AG20443 (cell line): ENCODE measurements at regions not wholly inside any gene's neighbourhood (a gene's known extent, or its start where the extent isn't known, plus 50 kb on each side); places are given as distances from the start of the nearest gene placed in this dataset.
"Not testable (repeated sequence)": the region's sequence is repeated elsewhere in the genome, so short reads cannot be mapped to it uniquely, and the experiment has no call there.

Experiments
- DNase-seq: peaks from one replicate; pipeline ENCODE4 v3.0.0; 2012; ENCODE audit warnings: low spot score, mixed read lengths

DNA sequence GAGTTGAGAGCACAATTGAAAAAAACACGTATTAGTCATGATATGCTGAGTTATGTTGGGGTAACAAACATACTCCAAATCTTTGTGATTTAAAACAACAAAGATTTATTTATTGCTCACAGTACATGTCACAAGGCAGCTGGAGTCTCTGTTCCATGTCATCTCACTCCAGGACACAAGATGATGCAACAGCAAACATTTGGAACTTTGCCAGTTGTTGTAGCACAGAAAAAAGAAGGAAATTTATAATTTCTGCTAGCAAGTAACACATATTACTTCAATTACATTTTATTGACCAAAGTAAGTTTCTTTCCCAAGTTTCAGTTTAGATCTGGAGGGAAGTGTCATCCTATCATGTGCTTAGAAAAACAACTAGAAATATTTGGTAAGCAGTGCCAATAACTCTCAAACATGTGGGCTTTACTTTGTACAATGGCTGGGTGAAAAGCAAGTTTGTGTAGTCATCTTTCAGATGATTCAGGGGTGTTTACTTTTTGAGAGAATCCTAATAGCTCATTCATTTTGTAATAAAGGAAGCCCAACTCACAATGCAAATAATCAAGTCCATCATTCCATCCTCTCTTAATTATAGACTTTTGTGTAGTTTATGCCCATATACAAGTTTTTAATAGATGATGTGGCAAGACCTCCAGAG, 452.3 kb downstream of the ZIC3 start:
- DNase-seq = no peak

DNA sequence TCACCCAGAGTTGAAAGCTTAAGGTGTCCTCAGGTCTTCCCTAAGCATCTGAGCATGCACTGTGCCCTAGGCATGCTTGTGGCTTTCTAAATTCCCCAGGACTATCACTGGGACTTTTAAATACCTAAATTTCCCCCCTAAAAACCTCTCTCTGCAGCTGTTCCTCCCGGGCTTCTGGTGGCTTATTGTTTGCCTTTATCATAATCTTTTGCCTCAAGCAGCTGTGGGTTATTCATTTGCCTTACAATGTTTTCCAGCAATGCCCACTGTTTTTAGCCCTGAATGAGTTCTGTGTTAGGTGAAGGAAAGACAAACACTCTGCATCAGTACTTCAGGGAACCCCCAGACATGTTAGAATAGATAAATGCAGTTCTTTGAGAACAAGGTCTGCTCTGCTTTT, 455.0 kb downstream of the ZIC3 start:
- no peak for DNase-seq

DNA sequence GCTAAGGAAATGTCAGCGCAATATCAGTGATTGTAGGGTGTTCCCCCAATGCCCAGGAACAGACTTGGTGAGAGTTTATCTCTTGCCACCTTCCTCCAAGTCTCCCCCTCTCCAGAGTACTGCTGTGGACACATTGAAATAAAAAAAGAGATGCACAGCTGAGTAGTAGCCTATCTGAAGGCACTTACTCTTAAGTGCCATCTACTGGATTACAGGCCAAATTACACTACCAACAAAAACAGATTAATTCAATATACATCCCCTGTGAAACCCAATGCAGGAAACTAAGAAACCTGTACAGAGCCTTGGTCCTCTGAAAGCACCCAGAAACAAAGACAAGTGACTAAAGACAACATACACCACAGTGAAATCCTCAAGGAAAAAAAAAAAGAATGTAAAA, 460.3 kb downstream of the ZIC3 start:
- peak; percentile 9 for DNase-seq

DNA sequence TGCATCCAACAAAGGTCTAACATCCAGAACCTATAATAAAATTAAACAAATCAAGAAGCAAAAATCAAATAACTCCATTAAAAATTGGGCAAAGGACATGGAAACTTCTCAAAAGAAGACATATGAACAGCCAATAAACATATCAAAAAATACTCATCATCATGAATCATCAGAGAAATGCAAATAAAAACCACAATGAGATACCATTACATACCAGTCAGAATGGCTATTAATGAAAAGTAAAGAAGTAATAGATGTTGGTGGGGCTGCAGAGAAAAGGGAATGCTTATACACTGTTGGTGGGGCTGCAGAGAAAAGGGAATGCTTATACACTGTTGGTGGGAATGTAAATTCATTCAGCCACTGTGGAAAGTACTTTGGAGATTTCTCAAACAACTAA, 465.8 kb downstream of the ZIC3 start:
- DNase-seq = no peak

DNA sequence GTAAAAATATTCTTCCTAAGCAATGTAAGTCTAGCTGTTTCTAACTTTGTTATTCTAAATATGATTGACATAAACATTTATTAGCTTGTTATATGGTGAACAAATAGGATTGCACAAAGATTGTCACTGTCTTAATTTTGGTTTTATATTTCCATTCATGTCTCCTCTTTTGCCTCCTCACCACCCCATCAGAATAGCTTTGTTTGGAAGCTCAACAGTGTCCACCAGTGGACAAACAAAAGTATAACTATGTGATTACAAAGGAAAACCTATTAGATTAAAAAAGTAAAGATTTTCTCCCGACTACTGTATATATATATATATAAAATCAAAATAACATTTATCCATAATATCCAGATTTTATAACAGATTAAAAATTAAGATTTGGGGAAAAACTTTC, 468.2 kb downstream of the ZIC3 start:
- no peak for DNase-seq

DNA sequence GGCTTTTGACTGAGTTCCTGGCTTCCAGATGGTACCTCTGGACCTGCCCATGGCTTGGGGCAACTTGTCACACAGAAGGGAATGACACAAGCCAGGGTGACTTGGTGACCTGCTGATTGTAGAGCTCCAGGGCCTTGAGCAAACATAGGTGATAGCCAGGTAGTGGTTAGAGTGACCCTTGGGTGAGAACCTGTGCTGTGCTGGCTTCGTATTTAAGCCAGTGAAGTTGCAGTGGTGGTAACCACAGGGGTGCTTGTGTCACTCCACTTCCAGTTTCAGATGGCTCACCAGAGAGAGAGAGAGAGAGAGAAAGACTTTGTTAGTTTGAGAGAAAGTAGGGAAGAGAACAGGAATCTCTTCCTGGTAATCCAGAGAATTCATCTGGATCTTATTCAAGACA, 471.6 kb downstream of the ZIC3 start:
- no peak for DNase-seq

DNA sequence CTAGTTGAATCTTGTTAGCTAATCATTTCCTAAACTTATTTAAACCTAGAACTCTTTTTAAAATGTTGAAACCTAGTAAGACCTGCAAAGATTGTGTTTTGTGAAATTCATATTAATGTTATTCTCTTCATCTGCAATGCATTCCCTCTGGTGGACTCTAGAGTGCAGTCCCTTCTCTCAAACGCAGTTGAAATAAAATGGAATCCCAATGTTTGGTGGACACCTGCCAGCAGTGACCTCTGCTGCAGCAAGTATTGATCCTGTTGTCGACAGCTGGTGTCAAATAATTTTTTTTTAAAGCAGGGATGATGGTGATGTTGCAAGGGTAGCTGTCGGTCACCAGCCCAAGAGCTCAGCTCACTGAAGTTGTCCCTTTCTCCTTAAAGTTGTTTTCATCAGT, 492.0 kb downstream of the ZIC3 start:
- DNase-seq = no peak

DNA sequence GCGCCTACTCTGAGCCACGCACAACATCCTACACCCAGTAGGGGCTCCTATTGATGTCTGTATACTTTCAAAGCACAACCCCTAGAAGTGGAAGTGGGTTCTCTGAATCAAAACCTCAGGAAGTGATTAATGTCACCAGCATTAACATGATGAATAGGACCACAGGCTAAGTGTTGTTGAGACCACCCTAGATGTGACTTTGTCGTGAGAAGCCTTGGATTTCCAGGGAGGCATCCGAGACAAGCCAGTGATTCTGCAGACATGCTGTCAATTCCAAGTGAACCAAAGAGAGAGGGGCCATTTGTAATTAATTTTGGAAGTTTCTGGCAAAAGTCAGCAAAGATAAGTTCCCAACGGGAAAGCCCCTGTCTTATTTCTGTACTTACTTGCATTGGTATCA, 493.0 kb downstream of the ZIC3 start:
- DNase-seq = no peak

DNA sequence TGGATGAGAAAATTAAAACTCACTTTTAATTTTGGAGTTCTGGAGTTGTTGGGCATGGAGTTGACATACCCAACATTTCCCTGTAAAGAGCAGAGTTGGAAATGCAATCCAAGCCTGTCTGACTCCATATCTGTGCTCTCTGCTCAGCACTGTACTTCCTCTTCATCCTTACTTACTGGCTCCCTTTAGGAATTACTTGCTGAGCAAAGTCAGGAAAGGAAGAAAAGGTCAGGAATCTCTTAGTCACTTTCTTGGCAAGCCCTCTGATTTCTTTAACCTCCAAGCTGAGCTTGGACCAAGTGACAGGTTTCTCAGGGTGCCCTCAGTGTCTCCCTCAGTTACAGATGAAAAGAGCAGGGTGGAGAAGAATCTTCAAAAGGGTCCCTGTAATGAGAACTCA, 501.5 kb downstream of the ZIC3 start:
- DNase-seq = no peak

DNA sequence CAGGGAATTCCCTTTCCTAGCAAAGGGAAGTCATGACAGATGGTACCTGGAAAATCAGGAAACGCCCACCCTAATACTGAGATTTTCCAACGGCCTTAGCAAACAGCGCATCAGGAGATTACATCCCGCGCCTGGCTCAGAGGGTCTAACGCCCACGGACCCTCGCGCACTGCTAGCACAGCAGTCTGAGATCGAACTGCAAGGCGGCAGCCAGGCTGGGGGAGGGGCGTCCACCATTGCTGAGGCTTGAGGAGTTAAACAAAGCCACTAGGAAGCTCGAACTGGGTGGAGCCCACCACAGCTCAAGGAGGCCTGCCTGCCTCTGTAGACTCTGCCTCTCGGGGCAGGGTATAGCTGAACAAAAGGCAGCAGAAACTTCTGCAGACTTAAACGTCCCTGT, 507.7 kb downstream of the ZIC3 start:
- DNase-seq = no peak

DNA sequence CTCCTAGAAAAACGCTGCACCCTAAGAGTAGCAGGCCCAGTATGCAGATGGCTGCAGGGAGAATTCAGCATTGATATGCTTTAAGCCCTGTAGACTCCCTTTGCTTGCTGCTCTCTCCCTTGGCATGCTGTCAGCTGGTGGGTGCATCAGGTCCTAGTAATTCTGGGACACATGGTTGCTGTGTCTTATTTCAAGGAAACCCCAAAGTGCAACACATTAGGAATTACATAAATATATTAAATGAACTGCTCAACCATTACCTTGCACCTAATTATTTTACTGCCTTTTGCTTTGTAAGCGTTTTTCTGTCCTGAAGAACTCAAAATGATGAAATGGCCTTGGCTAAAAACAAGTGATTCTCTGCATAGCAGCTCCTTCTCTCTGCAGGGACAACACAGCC, 516.3 kb downstream of the ZIC3 start:
- no peak for DNase-seq

DNA sequence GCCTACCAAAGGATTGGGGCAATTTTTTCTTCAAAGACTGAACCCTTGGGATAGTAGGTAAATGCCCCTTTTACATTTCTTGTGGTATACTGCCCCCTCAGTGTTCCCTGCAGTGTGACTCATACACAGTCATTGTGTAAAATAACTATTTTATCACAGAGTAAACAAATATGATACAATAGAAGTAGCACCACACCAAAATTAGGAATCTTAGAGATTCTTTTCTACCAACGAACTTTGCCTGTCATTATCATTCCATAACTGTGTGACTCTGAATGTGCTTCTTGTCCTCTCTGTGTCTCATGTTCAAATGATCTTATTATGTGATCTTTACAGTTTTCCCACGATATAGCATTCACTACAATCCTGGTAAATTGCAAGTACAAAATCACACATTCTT, 517.0 kb downstream of the ZIC3 start:
- no peak for DNase-seq

DNA sequence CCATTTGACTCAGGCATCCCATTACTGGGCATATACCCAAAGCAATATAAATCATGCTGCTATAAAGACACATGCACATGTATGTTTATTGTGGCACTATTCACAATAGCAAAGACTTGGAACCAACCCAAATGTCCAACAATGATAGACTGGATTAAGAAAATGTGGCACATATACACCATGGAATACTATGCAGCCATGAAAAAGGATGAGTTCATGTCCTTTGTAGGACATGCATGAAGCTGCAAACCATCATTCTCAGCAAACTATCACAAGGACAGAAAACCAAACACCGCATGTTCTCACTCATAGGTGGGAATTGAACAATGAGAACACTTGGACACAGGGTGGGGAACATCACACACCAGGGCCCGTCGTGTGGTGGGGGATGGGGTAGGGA, 545.0 kb downstream of the ZIC3 start:
- DNase-seq = not testable (repeated sequence)

DNA sequence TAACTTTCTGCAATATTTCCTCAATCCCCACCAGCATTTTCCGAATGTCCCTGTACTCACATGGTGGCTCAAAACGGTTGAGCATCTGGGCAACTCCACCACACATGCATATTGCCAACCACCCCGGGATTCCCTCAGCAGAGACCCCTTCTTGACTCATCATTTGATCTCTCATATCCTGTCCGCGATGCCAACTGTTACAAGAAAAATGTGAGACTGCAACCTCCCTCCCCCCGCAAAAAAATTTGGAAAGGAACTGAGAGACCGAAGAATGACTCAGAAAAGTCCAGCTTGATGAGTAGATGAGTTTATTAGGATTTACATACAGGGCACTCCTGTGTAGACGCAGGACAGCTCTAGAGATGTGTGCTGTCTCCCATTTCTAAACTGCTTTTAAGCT, 561.4 kb downstream of the ZIC3 start:
- peak; percentile 7 for DNase-seq

DNA sequence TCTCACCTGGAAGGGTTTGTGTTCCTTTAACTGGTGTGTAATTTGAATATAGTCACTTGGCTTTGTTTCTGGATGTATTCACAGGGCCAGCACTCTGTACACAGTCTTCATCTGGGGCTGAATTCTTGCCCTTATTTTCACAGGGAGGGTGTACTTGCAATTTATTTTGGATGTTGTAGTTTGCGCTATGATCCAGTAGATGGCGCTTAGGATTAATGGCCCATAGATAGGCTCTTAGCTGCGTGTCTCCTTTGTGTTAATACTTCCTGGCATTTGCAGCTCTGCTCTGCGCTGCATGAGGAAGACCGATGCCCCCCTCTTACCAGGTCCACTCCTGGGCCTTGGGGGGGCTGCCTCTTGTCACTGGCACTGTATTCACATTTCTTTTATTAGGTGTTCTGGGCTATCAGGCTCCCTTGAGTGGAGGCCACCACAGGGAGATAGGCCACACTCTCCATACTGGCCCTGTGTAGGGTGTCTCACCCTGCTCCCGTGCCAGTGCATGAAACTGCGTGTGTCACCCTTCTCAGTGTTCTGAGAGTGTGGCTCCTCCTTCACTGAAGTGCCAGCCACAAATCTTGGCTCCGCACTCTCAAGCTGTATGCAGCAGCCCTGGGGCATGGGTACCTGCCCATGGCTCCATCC, 562.2 kb downstream of the ZIC3 start:
- DNase-seq = peak; percentile 29

DNA sequence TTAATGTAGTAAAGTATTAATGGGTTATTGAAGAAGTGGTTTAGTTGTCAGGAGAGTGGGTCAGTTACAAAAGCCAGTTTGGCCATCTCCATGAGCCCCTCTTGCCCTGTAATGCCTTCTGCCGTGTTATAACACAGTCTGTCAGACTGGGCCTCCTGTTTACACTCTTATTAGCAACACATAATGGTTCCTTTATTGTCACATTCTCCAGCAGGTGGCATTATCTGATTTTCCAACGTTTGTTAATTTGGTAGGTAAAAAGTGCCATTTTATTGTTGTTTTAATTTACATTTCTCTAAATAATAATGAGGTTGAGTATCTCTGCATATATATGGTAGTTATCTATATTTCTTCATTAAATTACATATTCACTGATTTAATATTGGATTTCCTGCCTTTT, 560.8 kb downstream of the FGF13 start:
- no peak for DNase-seq

DNA sequence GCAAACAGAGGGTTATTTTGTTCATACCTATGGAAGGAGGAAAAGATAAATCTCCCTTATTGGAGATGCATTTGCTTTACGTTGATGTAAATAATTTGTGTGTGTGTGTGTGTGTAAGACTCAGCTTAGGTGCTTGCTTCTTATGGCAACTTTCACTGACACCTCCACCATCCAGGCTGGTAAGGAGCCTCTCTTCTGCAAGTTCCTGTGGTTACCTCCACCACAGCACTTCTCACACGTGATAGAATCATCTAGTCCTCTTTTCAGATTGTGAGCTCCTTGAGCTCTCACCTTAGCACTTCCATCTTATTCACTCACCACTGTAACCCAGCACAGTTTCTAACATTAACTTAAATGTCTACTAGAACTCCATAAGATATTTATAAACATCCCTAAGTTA, 553.7 kb downstream of the FGF13 start:
- no peak for DNase-seq

DNA sequence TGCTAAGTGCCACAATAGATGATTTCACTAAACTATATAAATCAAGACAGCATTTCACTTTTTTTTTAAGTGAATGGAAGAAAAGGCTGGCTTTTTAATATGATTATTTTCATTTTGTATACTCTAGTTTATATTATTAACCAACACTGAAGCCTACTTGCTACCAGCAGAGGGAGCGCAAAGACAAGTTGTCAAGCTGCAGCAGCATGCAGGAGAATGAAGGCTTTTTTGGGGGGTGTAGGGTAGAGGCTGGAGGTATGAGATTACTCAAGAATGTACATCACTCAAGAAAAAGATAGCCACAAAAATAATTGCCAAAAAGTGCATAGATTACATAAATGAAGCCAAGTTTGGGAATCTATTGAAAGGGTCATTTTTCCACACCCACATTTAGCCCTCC, 519.5 kb downstream of the FGF13 start:
- peak; percentile 22 for DNase-seq

DNA sequence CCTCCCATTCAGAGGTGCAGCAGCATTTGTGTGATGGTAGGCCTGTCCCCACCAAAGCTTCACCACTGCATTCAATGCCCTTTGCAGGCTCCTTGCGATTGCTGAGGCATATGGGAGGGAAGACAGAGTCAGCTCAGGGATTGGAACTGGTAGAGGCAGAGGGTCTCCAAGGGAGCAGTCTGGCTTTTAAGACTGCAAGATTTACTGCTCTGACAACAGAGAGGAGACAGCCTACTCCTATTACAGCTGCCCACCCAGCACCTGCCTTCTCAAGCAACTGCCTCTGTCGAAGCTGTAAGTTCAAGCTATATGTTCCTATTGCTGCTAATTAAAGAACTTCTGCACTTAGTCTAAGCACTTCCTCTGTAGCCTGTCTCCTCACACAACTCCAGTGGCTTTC, 481.8 kb downstream of the FGF13 start:
- no peak for DNase-seq

DNA sequence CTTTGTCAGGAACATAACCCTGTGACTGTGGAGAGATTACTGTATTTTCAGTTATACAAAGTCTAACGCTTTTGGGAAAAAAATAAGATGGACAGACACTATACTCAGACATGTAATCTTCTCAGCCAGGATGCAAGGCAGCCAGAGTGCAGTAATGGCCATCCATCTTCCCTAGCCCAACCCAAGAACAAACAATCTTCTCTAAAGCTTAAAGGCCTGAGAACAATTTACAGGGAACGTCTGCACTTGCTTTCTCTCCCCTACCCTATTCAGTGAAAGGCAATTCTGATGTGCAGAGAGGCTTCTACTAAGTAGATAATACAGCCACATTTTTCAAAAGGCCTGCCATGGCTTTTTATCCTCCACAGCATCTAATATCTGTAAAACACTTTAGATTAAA, 471.3 kb downstream of the FGF13 start:
- DNase-seq = no peak

DNA sequence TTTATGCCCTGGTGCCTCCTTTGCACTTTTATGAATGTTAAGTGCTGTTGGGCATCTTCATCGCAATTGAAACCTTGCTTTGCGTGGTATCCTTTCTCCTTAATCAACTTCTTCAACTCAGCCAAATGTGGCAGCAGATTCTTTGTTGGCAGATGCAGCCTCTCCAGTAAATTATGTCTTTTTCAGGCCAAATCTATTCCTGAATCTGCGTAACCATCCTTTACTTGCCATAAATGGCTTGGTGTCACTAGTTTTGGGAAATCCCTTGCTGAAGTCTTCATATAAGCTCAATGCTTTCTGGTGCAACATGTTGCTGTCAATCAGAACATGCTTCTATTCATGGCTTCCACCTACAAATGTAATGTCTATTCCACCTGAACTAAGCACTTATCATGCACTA, 457.5 kb downstream of the FGF13 start:
- DNase-seq = no peak

DNA sequence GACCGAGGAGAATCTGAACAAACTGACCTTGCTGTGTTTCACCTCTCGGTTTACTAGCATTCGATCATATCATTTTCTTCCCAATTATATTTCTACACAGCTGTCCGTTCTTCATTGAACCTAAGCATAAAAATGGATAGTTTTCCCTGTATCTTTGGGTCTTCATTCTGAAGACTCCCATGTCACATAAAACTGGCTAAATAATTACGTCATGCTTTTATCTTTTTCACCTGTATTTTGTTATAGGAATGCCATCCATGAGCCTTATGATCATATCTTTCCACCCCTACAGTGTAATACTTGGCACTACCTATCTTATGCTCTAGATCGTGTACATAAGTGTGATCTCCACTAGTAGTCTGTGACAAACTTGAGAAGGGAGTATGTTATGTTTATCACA, 456.1 kb downstream of the FGF13 start:
- no peak for DNase-seq

DNA sequence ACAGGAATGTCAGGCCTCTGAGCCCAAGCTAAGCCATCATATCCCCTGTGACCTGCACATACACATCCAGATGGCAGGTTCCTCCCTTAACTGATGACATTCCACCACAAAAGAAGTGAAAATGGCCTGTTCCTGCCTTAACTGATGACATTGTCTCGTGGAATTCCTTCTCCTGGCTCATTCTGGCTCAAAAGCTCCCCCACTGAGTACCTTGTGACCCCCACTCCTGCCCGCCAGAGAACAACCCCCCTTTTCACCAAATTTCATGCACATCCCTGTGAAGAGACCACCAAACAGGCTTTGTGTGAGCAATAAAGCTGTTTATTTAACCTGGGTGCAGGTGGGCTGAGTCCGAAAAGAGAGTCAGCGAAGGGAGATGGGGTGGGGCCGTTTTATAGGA, 447.4 kb downstream of the FGF13 start:
- not testable (repeated sequence) for DNase-seq

DNA sequence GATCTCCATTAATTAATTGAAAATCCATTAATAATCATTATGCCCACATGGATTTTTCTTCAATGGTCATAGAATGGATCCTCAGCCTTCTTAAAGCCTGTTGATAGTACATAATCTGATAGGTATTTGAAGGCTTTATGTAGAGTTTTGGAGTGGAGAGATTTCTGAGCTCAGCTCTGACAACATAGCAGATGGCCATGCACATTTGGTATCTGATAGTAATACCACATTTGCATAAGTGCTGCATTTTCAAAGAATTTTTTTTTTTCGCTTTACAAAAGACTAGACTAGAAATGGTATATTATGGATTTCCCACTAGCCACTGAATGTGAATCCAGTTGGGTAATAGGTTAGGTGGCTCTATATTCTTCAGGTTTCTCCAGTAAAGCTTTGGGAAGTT, 440.6 kb downstream of the FGF13 start:
- no peak for DNase-seq
